GM20000 (cell line): ENCODE measurements at regions not wholly inside any gene's neighbourhood (a gene's known extent, or its start where the extent isn't known, plus 50 kb on each side); places are given as distances from the start of the nearest gene placed in this dataset.
A peak's percentile ranks its signal among the peaks of the same experiment; 100 is the strongest.
"Not testable (repeated sequence)": the region's sequence is repeated elsewhere in the genome, so short reads cannot be mapped to it uniquely, and the experiment has no call there.

Experiments used
- DNase-seq: peaks from one replicate; pipeline ENCODE4 v3.0.0; 2012; ENCODE audit warnings: low spot score
- CTCF ChIP-seq: IDR thresholded peaks from 2 replicates; pipeline ENCODE4 v1.5.1; 2012; ENCODE audit warnings: mild to moderate bottlenecking, control low read depth; ENCODE audit errors: extremely low read depth, missing control alignments

GRCh38 chr20:53774461-53775203 lies 181.0 kb upstream of the ZNF217 start:
- no peak for TF ChIP-seq CTCF
- DNase-seq, result no peak

- no peak for DNase-seq
Measured at GRCh38 chr20:53773792-53774401, 180.3 kb upstream of the ZNF217 start.

GRCh38 chr20:53773066-53773791 lies 179.6 kb upstream of the ZNF217 start:
- DNase-seq, result not testable (repeated sequence)

More at GRCh38 chr20:53773792-53774401, 180.3 kb upstream of the ZNF217 start:
- TF ChIP-seq CTCF, result no peak

GRCh38 chr20:53769041-53769440 lies 175.4 kb upstream of the ZNF217 start:
- TF ChIP-seq CTCF, result no peak
- DNase-seq, result no peak

- no peak for DNase-seq
- TF ChIP-seq CTCF, result no peak
Measured at GRCh38 chr20:53768329-53768728, 174.7 kb upstream of the ZNF217 start.

- no peak for TF ChIP-seq CTCF
- peak; percentile 45 for DNase-seq
Measured at GRCh38 chr20:53767206-53767930, 173.7 kb upstream of the ZNF217 start.

GRCh38 chr20:53764415-53764800 lies 170.8 kb upstream of the ZNF217 start:
- no peak for DNase-seq
- no peak for TF ChIP-seq CTCF
